Osteoblast (primary cell): ENCODE measurements at regions not wholly inside any gene's neighbourhood (a gene's known extent, or its start where the extent isn't known, plus 50 kb on each side); places are given as distances from the start of the nearest gene placed in this dataset.

ENCODE experiments used
- DNase-seq: peaks from one replicate; pipeline ENCODE4 v3.0.0; 2011; ENCODE audit warnings: low spot score, mixed read lengths; ENCODE audit not compliant: insufficient read length; ENCODE audit errors: missing footprints
- H2AFZ ChIP-seq: 2 replicates; pipeline ENCODE4 v1.6.0; 2011; ENCODE audit warnings: mild to moderate bottlenecking, low read length
- H3K27ac ChIP-seq: 2 replicates; pipeline ENCODE4 v1.5.1; 2011; ENCODE audit warnings: mild to moderate bottlenecking, low read depth, low read length, moderate library complexity
- H3K27me3 ChIP-seq: 2 replicates; pipeline ENCODE4 v1.6.0; 2012; ENCODE audit warnings: mild to moderate bottlenecking, control low read depth, inconsistent platforms, low read length, moderate library complexity; ENCODE audit not compliant: insufficient read depth
- H3K36me3 ChIP-seq: 2 replicates; pipeline ENCODE4 v1.5.1; 2011; ENCODE audit warnings: mild to moderate bottlenecking, low read length, control low read depth, moderate library complexity; ENCODE audit not compliant: insufficient read depth
- H3K4me1 ChIP-seq: 2 replicates; pipeline ENCODE4 v1.5.1; 2011; ENCODE audit warnings: mild to moderate bottlenecking, low read length, control low read depth, moderate library complexity; ENCODE audit not compliant: insufficient read depth
- H3K4me2 ChIP-seq: 2 replicates; pipeline ENCODE4 v1.6.0; 2011; ENCODE audit warnings: mild to moderate bottlenecking, low read length; ENCODE audit not compliant: insufficient read depth
- H3K4me3 ChIP-seq: fragments of 200-600 bp; sonication (generic); 3 replicates; pipeline ENCODE4 v1.5.1; 2012; ENCODE audit warnings: mild to moderate bottlenecking, low read length, inconsistent platforms; ENCODE audit not compliant: insufficient read depth
- H3K79me2 ChIP-seq: 2 replicates; pipeline ENCODE4 v1.6.0; 2012; ENCODE audit warnings: mild to moderate bottlenecking, low read length, control low read depth, inconsistent platforms; ENCODE audit not compliant: insufficient read depth
- H3K9me3 ChIP-seq: 2 replicates; pipeline ENCODE4 v1.5.1; 2011; ENCODE audit warnings: low read depth, low read length, control low read depth
- H4K20me1 ChIP-seq: 2 replicates; pipeline ENCODE4 v1.6.0; 2012; ENCODE audit warnings: mild to moderate bottlenecking, low read length, control low read depth; ENCODE audit not compliant: insufficient read depth
- CTCF ChIP-seq: IDR thresholded peaks from 2 replicates; pipeline ENCODE4 v1.5.1; 2011; ENCODE audit warnings: mild to moderate bottlenecking, low read depth, low read length, moderate library complexity; ENCODE audit errors: extremely low read depth

DNA sequence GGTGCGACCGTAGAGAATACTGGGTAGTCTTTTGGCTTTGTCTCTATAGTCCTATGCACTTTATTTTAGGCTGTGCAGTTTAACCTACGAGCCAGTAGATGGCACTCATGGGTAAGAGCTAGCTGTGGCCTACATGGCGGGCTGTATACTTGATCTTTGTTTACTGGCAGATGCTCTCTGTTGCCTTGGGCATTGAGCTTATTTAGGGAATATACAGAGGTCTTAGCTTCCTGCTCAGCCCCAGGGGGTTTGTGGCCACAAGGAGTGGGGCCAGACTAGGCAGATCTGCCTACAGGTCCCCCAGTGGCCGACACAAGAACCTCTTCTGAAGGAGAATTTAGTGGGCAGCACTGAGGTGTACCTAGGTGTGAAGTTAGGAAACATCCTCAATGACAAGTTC is 227.6 kb upstream of the HDX start:
- Histone ChIP-seq H3K4me1 (no peaks in the 10 kb centered on the region), H3K36me3 (no peaks in the 10 kb centered on the region), H2AFZ (peak overlapping the region; percentile 75), H3K79me2 (no peaks in the 10 kb centered on the region), H3K9me3 (no peaks in the 10 kb centered on the region), H3K27me3 (no peaks in the 10 kb centered on the region), H4K20me1 (no peaks in the 10 kb centered on the region), H3K4me2 (peak overlapping the region; percentile 41), H3K27ac (no peak overlapping the region), H3K4me3 (no peak overlapping the region)
- peak; percentile 84 for TF ChIP-seq CTCF
- peak; percentile 43 for DNase-seq

DNA sequence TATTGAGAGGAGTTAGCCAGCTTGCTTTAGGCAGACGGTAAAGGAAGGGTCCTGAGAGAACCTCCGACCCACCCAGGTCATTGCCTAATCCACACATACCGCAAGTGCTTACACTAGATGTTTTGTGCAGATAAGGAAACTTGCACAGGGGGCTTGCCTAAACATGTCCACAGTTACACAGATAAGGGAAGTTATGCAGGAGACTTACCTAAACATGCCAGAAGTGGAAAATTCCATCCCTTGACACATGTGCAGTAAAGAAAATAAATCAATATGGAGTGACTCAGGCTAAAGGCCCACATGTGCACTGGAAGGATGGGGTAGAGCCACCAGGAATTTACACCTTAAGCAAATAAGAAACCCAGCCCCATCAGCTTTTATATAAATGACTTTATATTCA is 232.8 kb upstream of the HDX start:
- Histone ChIP-seq H3K9me3 (no peaks in the 10 kb centered on the region), H3K4me2 (no peak overlapping the region), H3K27ac (no peak overlapping the region), H3K4me3 (no peak overlapping the region), H4K20me1 (no peaks in the 10 kb centered on the region), H3K4me1 (no peaks in the 10 kb centered on the region), H3K27me3 (no peaks in the 10 kb centered on the region), H3K79me2 (no peaks in the 10 kb centered on the region), H2AFZ (no peak overlapping the region), H3K36me3 (no peaks in the 10 kb centered on the region)
- DNase-seq, result no peak
- TF ChIP-seq CTCF, result no peak

- H3K27me3 ChIP-seq, result no peaks in the 10 kb centered on the region
- H2AFZ ChIP-seq, result no peak overlapping the region
- no peak overlapping the region for H3K4me3 ChIP-seq
- H3K36me3 ChIP-seq, result no peaks in the 10 kb centered on the region
- H3K79me2 ChIP-seq, result no peaks in the 10 kb centered on the region
- H3K27ac ChIP-seq, result no peak overlapping the region
- no peaks in the 10 kb centered on the region for H3K4me1 ChIP-seq
- no peaks in the 10 kb centered on the region for H4K20me1 ChIP-seq
- TF ChIP-seq CTCF, result no peak
- H3K9me3 ChIP-seq, result no peaks in the 10 kb centered on the region
- DNase-seq, result no peak
- no peak overlapping the region for H3K4me2 ChIP-seq
These were observed 235.2 kb upstream of the HDX start for GRCh38 chrX:84737471-84737871.

DNA sequence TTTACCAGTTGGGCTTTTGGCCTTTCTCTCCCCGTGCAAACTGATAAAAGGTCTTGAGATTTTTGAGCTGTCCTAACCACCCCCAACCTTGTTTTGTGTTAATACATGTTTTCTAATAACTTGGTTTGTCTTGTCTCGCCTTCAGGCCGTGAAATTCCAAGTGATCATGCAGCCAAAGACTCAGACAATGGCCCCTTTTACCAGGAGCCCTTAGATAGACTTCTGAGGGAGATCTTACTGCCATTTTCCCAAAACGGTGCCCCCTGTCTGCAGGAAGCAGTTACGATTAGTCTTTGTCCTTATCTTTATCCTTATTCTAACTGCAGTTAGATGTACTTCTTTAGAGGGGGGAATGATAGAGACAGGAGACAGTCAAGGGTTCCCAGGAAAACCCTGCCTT is 245.3 kb upstream of the HDX start:
- Histone ChIP-seq H3K4me2 (no peak overlapping the region), H3K27me3 (no peaks in the 10 kb centered on the region), H4K20me1 (no peaks in the 10 kb centered on the region), H3K79me2 (no peaks in the 10 kb centered on the region), H3K4me1 (no peaks in the 10 kb centered on the region), H3K36me3 (no peaks in the 10 kb centered on the region), H3K9me3 (no peaks in the 10 kb centered on the region), H2AFZ (no peak overlapping the region), H3K27ac (no peak overlapping the region), H3K4me3 (no peak overlapping the region)
- DNase-seq, result no peak
- no peak for TF ChIP-seq CTCF
